Uterus (tissue), 2 donors: ENCODE measurements at regions not wholly inside any gene's neighbourhood (a gene's known extent, or its start where the extent isn't known, plus 50 kb on each side); places are given as distances from the start of the nearest gene placed in this dataset.

Experiments used
- POLR2A ChIP-seq, 2 donors: fragments of 450-650 bp; IDR thresholded peaks; one replicate each; pipeline ENCODE4 v1.6.1; 2016; ENCODE audit warnings: antibody characterized with exemption in 2 of 2, mild to moderate bottlenecking in 1 of 2, moderate library complexity in 1 of 2
- TF ChIP-seq, protein P1 (sequence below), 4 experiments: fragments of 200-600 bp in 2 of 4; fragments of 450-650 bp in 2 of 4; sonication (generic) in 2 of 4; IDR thresholded peaks; one replicate each; pipeline ENCODE4 v1.5.1; 2016 to 2019; ENCODE audit warnings: antibody characterized with exemption in 4 of 4, mild to moderate bottlenecking in 2 of 4, moderate library complexity in 1 of 4

DNA sequence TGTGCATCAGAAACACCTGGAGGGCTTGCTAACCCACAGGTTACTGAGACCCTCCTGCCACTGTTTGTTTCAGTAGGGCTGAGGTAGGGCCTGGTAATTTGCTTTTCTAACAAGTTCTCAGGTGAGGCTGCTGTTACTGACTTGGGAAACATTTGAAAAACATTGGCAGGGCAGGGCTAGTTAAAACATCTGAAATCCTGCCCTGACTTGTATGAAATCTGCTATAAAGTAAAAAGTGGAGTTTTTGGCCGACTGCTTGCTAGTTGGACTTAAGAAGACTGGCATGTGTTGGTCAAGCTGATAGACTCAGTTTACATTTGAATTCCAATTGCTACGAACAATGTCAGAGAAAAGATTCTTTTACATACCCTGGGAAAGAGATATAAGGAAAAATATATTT lies 111.6 kb upstream of the DLX2 start:
- TF ChIP-seq, protein P1, sequence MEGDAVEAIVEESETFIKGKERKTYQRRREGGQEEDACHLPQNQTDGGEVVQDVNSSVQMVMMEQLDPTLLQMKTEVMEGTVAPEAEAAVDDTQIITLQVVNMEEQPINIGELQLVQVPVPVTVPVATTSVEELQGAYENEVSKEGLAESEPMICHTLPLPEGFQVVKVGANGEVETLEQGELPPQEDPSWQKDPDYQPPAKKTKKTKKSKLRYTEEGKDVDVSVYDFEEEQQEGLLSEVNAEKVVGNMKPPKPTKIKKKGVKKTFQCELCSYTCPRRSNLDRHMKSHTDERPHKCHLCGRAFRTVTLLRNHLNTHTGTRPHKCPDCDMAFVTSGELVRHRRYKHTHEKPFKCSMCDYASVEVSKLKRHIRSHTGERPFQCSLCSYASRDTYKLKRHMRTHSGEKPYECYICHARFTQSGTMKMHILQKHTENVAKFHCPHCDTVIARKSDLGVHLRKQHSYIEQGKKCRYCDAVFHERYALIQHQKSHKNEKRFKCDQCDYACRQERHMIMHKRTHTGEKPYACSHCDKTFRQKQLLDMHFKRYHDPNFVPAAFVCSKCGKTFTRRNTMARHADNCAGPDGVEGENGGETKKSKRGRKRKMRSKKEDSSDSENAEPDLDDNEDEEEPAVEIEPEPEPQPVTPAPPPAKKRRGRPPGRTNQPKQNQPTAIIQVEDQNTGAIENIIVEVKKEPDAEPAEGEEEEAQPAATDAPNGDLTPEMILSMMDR (IDR thresholded peaks at IDR 0.05) = no peak
- no peak for TF ChIP-seq POLR2A (IDR thresholded peaks at IDR 0.05)
